ENCODE measurements at regions not wholly inside any gene's neighbourhood (a gene's known extent, or its start where the extent isn't known, plus 50 kb on each side); places are given as distances from the start of the nearest gene placed in this dataset.

DNA sequence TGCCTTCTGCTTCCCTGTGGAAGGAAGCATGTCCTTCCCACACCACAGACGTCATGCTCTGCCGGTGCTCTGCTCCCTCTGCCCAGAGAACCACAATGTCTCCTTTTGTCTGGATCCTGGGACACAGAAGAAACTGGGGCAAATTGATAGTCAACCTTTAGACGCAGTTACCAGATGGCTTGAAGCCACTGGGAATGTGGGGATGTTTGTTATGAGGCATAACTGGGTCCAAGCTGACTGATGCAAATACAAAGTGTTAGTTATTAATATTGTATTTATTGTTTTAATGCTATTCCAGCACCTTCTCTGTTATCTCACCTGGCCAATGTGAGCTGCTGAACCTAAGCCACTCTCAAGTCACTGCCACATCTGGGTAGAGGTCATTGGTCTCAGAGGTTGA, 322.2 kb downstream of the SHANK2 start:
- DNase-seq (ENCODE audit: low read depth in 2 of 2): no peak

DNA sequence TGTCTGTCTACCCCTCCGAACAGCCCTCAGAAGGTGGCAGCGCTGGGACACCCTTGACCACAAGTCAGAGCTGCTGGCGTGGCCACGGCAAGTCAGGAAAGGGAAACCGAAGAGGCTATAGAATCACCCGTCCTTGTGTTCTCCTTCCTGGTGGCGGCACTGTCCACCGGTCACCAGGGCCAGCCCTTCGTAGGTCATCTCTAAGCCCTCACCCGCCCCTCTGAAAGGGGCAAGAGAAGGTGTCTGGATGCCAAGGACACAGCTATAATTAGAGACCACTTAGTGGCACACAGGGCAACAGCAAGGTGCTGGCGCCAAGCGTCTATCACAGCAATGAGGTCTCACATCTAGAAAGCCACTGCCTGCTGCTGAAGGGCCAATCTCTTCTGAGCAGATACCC, 320.9 kb downstream of the SHANK2 start:
- no peak for DNase-seq (ENCODE audit: low read depth in 2 of 2)

DNA sequence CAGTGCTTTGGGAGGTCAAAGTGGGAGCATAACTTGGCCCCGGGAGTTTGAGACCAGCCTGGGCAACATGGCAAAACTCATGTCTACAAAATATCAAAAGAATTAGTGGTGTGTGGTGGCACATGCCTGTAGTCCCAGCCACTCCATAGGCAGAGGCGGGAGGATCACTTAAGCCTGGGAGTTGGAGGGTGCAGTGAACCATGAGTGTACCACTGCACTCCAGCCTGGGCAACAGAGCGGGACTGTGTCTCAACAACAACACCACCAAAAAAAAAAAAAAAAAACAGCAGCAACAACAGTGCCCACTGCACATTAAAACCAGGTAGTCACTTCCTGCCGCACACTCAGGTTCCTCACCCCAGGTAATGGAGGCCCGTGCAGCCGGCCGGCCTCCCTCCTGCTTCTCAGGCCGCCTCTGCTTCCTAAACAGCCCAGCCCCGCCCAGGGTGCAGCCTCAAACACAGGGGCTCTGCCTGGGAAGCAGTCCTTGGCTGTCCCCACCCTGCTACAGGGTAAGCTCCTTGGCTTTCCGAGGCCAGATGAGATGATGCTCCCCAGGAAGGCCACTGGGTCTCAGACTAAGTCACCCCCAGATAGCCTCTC, 318.3 kb downstream of the SHANK2 start:
- DNase-seq (ENCODE audit: low read depth in 2 of 2): no peak

DNA sequence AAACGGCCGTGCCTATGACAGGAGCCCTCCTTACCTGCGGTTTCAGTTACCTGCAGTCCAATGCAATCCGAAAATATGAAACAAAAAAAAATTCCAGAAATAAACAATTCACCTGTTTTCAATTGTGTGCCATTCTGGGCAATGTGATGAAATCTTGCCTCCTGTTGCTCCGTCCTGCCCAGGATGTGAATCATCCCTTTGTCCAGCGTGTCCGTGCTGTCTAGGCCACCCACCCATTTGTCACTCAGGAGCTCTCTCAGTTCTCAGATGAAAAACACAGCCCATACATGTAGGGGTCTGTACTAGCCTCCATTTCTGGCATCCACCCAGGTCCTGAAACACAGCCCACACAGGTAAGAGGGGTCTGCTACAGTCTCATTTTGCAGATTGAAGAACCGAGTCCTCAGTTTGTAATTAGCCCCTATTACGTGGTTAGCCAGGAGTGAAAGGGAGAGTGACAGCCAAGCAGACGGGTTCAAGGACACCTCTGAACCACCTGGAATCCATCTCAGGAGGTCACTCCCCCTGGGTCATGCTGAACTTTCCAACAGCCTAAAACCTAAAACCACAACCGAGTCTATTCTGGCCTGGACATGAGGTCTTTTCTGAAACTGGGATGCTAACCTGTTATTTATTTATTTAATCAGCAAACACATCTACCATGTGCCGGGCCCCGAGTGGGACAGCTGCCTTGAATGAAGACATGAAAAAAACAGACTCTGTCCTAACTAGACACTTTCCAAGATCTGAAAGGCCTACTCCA, 317.2 kb downstream of the SHANK2 start:
- DNase-seq (ENCODE audit: low read depth in 2 of 2): no peak

DNA sequence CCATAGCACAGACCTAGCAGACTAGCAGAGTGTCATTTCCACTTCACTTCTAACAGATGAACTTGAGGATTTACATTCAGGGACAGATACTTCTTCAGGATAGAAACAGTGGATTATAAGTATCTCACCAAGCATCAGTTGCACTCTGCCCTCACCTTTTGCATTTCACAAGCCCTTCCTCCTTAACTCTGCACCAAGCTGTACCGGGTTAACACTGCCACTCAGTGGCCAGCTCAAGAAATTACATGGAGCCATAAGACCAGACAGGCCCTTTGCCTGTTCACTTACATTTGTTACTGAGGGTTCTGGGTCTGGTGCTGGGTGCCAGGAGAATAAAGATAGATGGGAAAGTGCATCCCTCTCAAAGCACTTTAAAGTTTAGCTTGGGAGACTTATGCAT, 309.8 kb downstream of the SHANK2 start:
- DNase-seq (ENCODE audit: low read depth in 2 of 2): no peak

DNA sequence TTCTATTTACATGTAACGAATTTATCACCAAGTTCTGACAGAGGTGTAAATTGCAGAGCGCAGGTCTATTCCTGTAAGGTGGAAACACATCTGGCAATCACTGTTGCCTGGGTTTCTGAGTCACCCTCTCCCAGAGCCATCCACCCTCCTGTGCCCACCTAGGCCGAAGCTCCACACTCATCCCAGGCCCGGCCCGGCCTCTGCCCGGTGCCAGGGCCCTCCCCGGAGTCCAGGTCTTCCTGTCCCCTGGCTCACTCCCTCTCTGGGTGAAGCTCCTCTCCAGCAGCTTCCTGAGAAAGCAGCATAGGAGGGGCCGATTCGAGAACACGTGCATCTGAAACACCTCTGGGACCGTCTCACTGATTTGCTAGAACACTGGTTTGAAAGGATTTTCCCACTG, 308.2 kb downstream of the SHANK2 start:
- no peak for DNase-seq (ENCODE audit: low read depth in 2 of 2)

DNA sequence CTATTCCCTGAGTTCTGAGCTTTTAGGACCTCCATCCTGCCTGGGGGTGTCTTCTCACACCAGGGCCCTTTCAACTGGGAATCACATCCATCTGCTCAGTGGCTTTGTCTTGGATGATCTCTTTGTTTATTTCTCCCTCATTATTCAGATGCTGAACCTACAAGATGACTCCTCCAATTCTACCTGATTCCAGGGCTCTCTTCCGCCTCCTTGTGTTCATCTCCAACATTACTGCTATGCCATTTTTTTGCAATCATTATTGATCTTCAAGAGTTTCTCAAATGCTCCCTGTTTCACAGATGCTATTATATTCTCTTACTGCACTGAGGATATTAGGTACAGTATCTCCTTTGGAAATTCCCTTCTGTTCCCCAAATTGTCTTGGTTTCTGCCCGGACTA, 307.7 kb downstream of the SHANK2 start:
- no peak for DNase-seq (ENCODE audit: low read depth in 2 of 2)

DNA sequence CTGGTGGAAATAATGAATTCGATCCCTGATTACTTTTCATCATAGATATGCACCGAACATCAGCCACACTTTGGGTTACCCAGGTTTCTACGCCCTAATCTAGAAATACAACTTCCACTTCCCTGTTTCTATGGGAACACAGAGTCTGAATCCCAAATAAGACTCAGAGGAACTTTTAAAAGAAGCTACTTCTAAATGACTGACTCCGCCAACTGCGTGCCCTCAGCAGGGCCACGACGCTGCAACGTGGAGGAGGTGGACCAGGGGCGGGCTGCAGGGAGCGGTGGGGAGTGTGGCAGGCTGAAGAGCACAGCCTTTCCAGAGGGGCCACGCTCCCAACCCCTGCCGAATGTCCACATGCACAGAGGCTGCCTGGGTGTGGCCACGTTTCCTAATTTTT, 304.0 kb downstream of the SHANK2 start:
- DNase-seq (ENCODE audit: low read depth in 2 of 2): no peak

DNA sequence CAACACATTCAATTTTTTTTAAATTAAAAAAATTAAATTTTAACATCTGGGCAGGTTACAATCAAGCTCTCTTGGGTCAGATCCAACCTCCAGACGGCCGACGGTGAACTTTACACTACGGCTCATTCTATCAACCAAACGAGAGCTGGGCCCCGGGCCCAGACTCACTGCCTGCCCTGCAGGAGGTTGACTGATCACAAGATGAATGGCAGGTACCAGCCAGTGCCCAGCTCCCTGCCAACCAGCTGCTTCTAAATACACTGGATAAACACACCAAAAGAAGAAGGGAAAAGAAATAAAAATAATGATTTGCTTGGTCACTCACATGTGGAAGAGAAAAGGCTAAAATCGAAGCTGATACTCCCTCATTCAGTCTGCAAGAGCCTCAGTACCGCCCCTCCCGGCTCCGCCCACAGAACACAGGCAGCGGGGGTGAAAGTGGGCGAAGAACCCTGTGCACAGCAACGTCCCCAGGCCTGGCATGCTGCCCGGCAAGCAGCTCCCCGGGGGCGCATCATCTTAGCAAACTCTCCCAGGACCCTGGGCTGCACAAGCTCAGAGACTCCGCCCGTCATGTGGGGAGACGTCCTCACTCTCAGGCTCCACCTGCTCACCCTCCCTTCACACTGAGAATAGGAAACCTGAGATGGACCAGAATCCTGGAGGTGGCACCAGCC, 303.4 kb downstream of the SHANK2 start:
- no peak for DNase-seq (ENCODE audit: low read depth in 2 of 2)

DNA sequence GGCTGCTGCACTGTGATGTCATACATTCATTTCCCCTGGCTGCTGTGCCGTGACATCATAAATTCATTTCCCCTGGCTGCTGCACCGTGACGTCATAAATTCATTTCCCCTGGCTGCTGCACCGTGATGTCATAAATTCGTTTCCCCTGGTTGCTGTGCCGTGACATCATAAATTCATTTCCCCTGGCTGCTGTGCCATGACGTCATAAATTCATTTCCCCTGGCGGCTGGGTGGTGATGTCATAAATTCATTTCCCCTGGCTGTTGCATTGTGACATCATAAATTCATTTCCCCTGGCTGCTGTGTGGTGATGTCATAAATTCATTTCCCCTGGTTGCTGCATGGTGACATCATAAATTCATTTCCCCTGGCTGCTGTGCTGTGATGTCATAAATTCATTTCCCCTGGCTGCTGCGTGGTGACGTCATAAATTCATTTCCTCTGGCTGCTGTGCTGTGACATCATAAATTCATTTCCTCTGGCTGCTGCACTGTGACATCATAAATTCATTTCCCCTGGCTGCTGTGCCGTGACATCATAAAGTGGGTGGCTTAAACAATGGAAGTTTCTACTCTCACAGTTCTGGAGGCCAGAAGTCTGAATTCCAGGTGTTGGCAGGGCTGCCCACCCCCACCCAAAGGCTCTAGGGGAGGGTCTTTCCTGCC, 301.1 kb downstream of the SHANK2 start:
- no peak for DNase-seq (ENCODE audit: low read depth in 2 of 2)

DNA sequence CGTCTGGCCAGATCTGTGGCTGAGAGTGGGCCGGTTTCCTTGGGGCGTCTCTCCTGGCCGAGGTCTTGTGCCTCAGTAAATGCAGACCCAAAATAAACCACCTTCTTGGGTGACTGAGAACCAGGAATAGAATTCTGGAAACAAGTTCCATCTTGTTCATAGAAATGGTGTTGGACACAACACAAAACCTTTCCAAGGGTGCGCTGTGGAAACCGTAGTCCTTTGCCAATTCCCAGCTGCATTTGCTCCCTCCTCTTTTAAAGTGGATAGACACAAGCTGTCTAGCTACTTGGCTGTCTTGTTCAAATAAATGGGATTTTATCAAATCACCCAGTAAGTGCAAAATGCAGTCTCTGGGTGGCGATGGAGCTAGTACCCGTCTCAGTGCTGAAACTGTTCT, 300.2 kb downstream of the SHANK2 start:
- DNase-seq (ENCODE audit: low read depth in 2 of 2): no peak

DNA sequence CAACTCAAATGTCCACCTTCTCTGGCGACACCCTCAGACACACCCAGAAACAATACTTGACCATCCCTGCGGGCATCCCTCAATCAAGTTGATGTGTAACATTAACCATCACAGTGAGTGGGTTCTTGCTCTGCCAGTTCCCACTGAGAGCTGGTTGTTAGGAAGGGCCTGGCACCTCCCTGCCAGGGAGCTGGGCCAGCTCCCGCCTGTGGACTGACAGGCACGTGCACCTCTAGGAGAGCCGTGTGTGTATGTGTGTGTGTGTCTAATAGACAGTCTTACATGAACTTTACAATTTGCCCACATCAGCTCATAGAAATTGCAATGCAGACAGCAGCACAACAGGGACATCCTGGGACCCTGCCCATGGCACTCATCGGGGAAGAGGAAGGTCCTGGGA, 298.7 kb downstream of the SHANK2 start:
- no peak for DNase-seq (ENCODE audit: low read depth in 2 of 2)

DNA sequence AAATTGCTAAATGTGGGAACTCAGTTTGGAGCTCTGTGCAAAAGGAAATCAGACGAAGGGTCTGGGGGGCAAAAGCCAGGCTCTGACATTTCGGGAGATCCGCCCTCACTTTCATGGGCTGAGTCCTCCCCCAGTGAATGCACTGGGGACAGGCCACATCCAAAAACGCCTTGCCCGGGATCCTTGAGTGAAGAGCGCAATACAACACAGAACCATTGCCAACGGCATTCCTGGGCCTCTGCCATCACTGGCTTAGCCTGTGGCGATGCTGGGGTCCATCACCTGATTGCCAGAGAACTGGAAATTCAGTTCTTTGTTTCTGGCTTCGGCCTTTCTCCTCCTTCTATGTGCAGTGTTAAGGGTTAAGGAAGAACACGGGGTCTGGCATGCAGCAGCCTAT, 297.9 kb downstream of the SHANK2 start:
- no peak for DNase-seq (ENCODE audit: low read depth in 2 of 2)
